ENCODE measurements at regions not wholly inside any gene's neighbourhood (a gene's known extent, or its start where the extent isn't known, plus 50 kb on each side); places are given as distances from the start of the nearest gene placed in this dataset.

- ATAC-seq: no peak
- in situ Hi-C loops (cut with MboI; ENCODE audit: low sequenced_read_pairs in 4 of 4) (no loop called here), intact Hi-C loops (cut with DNase I; ENCODE audit: low total_unique reads) (no loop called here)
- no peaks in the 10 kb centered on the region for H3K4me1 ChIP-seq
- no peak for TF ChIP-seq CTCF (IDR thresholded peaks at IDR 0.05 in 4 of 5, conservative IDR thresholded peaks at IDR 0.05 in 1 of 5)
- no peak for TF ChIP-seq POLR2A (IDR thresholded peaks at IDR 0.05)
- no peak overlapping the region for H3K4me3 ChIP-seq
- H3K36me3 ChIP-seq: no peaks in the 10 kb centered on the region
- no peaks in the 10 kb centered on the region for H3K9me3 ChIP-seq
- H3K27me3 ChIP-seq: no peaks in the 10 kb centered on the region
- DNase-seq: no peak
- H3K27ac ChIP-seq: no peak overlapping the region
Measured at GRCh38 chr3:59531994-59532393, 482.2 kb upstream of the CFAP20DC start.

GRCh38 chr3:59531066-59531745, 481.4 kb upstream of the CFAP20DC start:
- intact Hi-C loops (cut with DNase I; ENCODE audit: low total_unique reads) (no loop called here), in situ Hi-C loops (cut with MboI; ENCODE audit: low sequenced_read_pairs in 4 of 4) (no loop called here)
- H3K9me3 ChIP-seq: no peaks in the 10 kb centered on the region
- TF ChIP-seq CTCF (IDR thresholded peaks at IDR 0.05 in 4 of 5, conservative IDR thresholded peaks at IDR 0.05 in 1 of 5): no peak
- TF ChIP-seq POLR2A (IDR thresholded peaks at IDR 0.05): no peak
- H3K27me3 ChIP-seq: no peaks in the 10 kb centered on the region
- ATAC-seq (no peak), DNase-seq (no peak)
- no peaks in the 10 kb centered on the region for H3K4me1 ChIP-seq
- H3K27ac ChIP-seq: no peak overlapping the region
- no peaks in the 10 kb centered on the region for H3K36me3 ChIP-seq
- H3K4me3 ChIP-seq: no peak overlapping the region

GRCh38 chr3:59528251-59528650, 478.4 kb upstream of the CFAP20DC start:
- no peak for ATAC-seq
- Histone ChIP-seq H3K9me3 (no peaks in the 10 kb centered on the region), H3K4me3 (no peak overlapping the region), H3K4me1 (no peaks in the 10 kb centered on the region), H3K36me3 (no peaks in the 10 kb centered on the region), H3K27ac (no peak overlapping the region), H3K27me3 (no peaks in the 10 kb centered on the region)
- DNase-seq: no peak
- in situ Hi-C loops (cut with MboI; ENCODE audit: low sequenced_read_pairs in 4 of 4) (no loop called here), intact Hi-C loops (cut with DNase I; ENCODE audit: low total_unique reads) (no loop called here)
- TF ChIP-seq CTCF (IDR thresholded peaks at IDR 0.05 in 4 of 5, conservative IDR thresholded peaks at IDR 0.05 in 1 of 5) (no peak), POLR2A (IDR thresholded peaks at IDR 0.05) (no peak)

- H3K27ac ChIP-seq: no peak overlapping the region
- H3K27me3 ChIP-seq: no peaks in the 10 kb centered on the region
- ATAC-seq (no peak), DNase-seq (no peak)
- no peaks in the 10 kb centered on the region for H3K4me1 ChIP-seq
- no peak overlapping the region for H3K4me3 ChIP-seq
- TF ChIP-seq CTCF (IDR thresholded peaks at IDR 0.05 in 4 of 5, conservative IDR thresholded peaks at IDR 0.05 in 1 of 5) (no peak), POLR2A (IDR thresholded peaks at IDR 0.05) (no peak)
- H3K36me3 ChIP-seq: no peaks in the 10 kb centered on the region
- no peaks in the 10 kb centered on the region for H3K9me3 ChIP-seq
- intact Hi-C loops (cut with DNase I; ENCODE audit: low total_unique reads): no loop called here
- in situ Hi-C loops (cut with MboI; ENCODE audit: low sequenced_read_pairs in 4 of 4): no loop called here
Measured at GRCh38 chr3:59527493-59527892, 477.7 kb upstream of the CFAP20DC start.

- Histone ChIP-seq H3K4me1 (no peaks in the 10 kb centered on the region), H3K4me3 (no peak overlapping the region), H3K27ac (no peak overlapping the region), H3K36me3 (no peaks in the 10 kb centered on the region), H3K27me3 (no peaks in the 10 kb centered on the region), H3K9me3 (no peaks in the 10 kb centered on the region)
- intact Hi-C loops (cut with DNase I; ENCODE audit: low total_unique reads): no loop called here
- in situ Hi-C loops (cut with MboI; ENCODE audit: low sequenced_read_pairs in 4 of 4): no loop called here
- ATAC-seq (no peak), DNase-seq (no peak)
- TF ChIP-seq POLR2A (IDR thresholded peaks at IDR 0.05): no peak
- TF ChIP-seq CTCF (IDR thresholded peaks at IDR 0.05 in 4 of 5, conservative IDR thresholded peaks at IDR 0.05 in 1 of 5): no peak
Measured at GRCh38 chr3:59526999-59527398, 477.2 kb upstream of the CFAP20DC start.

All from gastrocnemius medialis (tissue), 4 donors.